Activated T-helper 2 cell treated with anti-CD3 and anti-CD28 coated beads, Interferon-gamma antibody, Interleukin-2, Interleukin-4, amounts not matched to agents 10 μg/mL and 5 μg/mL and 100 μg/mL, durations not matched to agents 14 hours and 24 hours and 36 hours (primary cell): ENCODE measurements at regions not wholly inside any gene's neighbourhood (a gene's known extent, or its start where the extent isn't known, plus 50 kb on each side); places are given as distances from the start of the nearest gene placed in this dataset.

Source experiments
- DNase-seq: peaks from one replicate; pipeline ENCODE4 v3.0.0; 2021; ENCODE audit warnings: low spot score
- H3K27ac Mint-ChIP-seq: one replicate; pipeline ENCODE4 v1.8.0; 2021; ENCODE audit warnings: mixed read lengths
- H3K27me3 Mint-ChIP-seq: one replicate; pipeline ENCODE4 v1.8.0; 2021; ENCODE audit warnings: low read depth, mixed read lengths
- H3K36me3 Mint-ChIP-seq: one replicate; pipeline ENCODE4 v1.8.0; 2021; ENCODE audit warnings: low read depth, mixed read lengths
- H3K4me1 Mint-ChIP-seq: one replicate; pipeline ENCODE4 v1.8.0; 2021; ENCODE audit warnings: low read depth, mixed read lengths
- H3K4me3 Mint-ChIP-seq: one replicate; pipeline ENCODE4 v1.8.0; 2021; ENCODE audit warnings: low read depth, mild to moderate bottlenecking, moderate library complexity, mixed read lengths
- H3K9me3 Mint-ChIP-seq: one replicate; pipeline ENCODE4 v1.8.0; 2021; ENCODE audit warnings: mixed read lengths
- intact Hi-C: fragments of 100-400 bp; cut with micrococcal nuclease; formaldehyde crosslinking; loops from one replicate; pipeline ENCODE4 v1.15.1; 2023

GRCh38 chr20:52291109-52291508 lies 99.5 kb upstream of the ZFP64 start:
- no peak overlapping the region for H3K4me3 Mint-ChIP-seq
- H3K36me3 Mint-ChIP-seq, result no peaks in the 10 kb centered on the region
- H3K27ac Mint-ChIP-seq, result no peak overlapping the region
- H3K9me3 Mint-ChIP-seq, result no peaks in the 10 kb centered on the region
- intact Hi-C loops, result no loop called here
- no peaks in the 10 kb centered on the region for H3K4me1 Mint-ChIP-seq
- DNase-seq, result no peak
- peaks cover 3% of the 10 kb centered on the region for H3K27me3 Mint-ChIP-seq

GRCh38 chr20:52290569-52290968 lies 99.0 kb upstream of the ZFP64 start:
- DNase-seq, result no peak
- H3K27me3 Mint-ChIP-seq, result peaks cover 3% of the 10 kb centered on the region
- H3K9me3 Mint-ChIP-seq, result no peaks in the 10 kb centered on the region
- H3K4me1 Mint-ChIP-seq, result no peaks in the 10 kb centered on the region
- intact Hi-C loops, result no loop called here
- H3K4me3 Mint-ChIP-seq, result no peak overlapping the region
- no peak overlapping the region for H3K27ac Mint-ChIP-seq
- H3K36me3 Mint-ChIP-seq, result no peaks in the 10 kb centered on the region

- no peak overlapping the region for H3K4me3 Mint-ChIP-seq
- H3K9me3 Mint-ChIP-seq, result no peaks in the 10 kb centered on the region
- no peaks in the 10 kb centered on the region for H3K36me3 Mint-ChIP-seq
- H3K27ac Mint-ChIP-seq, result no peak overlapping the region
- no peaks in the 10 kb centered on the region for H3K4me1 Mint-ChIP-seq
- H3K27me3 Mint-ChIP-seq, result peaks cover 3% of the 10 kb centered on the region
- no peak for DNase-seq
- intact Hi-C loops, result no loop called here
Observed at GRCh38 chr20:52289956-52290565, 98.5 kb upstream of the ZFP64 start.

GRCh38 chr20:52280407-52280806 lies 88.8 kb upstream of the ZFP64 start:
- Mint-ChIP-seq H3K36me3 (no peaks in the 10 kb centered on the region), H3K4me1 (no peaks in the 10 kb centered on the region), H3K27ac (no peak overlapping the region), H3K27me3 (peaks cover 20% of the 10 kb centered on the region), H3K9me3 (no peaks in the 10 kb centered on the region), H3K4me3 (no peak overlapping the region)
- intact Hi-C loops, result no loop called here
- DNase-seq, result no peak

GRCh38 chr20:52279706-52280105 lies 88.1 kb upstream of the ZFP64 start:
- intact Hi-C loops, result no loop called here
- Mint-ChIP-seq H3K4me1 (no peaks in the 10 kb centered on the region), H3K27ac (no peak overlapping the region), H3K9me3 (no peaks in the 10 kb centered on the region), H3K4me3 (no peak overlapping the region), H3K36me3 (no peaks in the 10 kb centered on the region), H3K27me3 (peaks cover 20% of the 10 kb centered on the region)
- no peak for DNase-seq

- Mint-ChIP-seq H3K36me3 (no peaks in the 10 kb centered on the region), H3K4me3 (no peak overlapping the region), H3K27me3 (peaks cover 4% of the 10 kb centered on the region), H3K4me1 (no peaks in the 10 kb centered on the region), H3K9me3 (no peaks in the 10 kb centered on the region), H3K27ac (no peak overlapping the region)
- DNase-seq, result no peak
- intact Hi-C loops, result no loop called here
Observed at GRCh38 chr20:52275181-52275691, 83.7 kb upstream of the ZFP64 start.

GRCh38 chr20:52270696-52271095 lies 79.1 kb upstream of the ZFP64 start:
- Mint-ChIP-seq H3K27ac (no peak overlapping the region), H3K4me1 (no peaks in the 10 kb centered on the region), H3K36me3 (no peaks in the 10 kb centered on the region), H3K4me3 (no peak overlapping the region), H3K9me3 (no peaks in the 10 kb centered on the region), H3K27me3 (peaks cover 2% of the 10 kb centered on the region)
- intact Hi-C loops, result no loop called here
- DNase-seq, result no peak

- no peak for DNase-seq
- no peaks in the 10 kb centered on the region for H3K9me3 Mint-ChIP-seq
- no peaks in the 10 kb centered on the region for H3K36me3 Mint-ChIP-seq
- intact Hi-C loops, result no loop called here
- no peak overlapping the region for H3K4me3 Mint-ChIP-seq
- no peak overlapping the region for H3K27ac Mint-ChIP-seq
- peaks cover 5% of the 10 kb centered on the region for H3K27me3 Mint-ChIP-seq
- H3K4me1 Mint-ChIP-seq, result no peaks in the 10 kb centered on the region
Observed at GRCh38 chr20:52270001-52270606, 78.5 kb upstream of the ZFP64 start.

GRCh38 chr20:52269321-52269720 lies 77.7 kb upstream of the ZFP64 start:
- DNase-seq, result no peak
- Mint-ChIP-seq H3K27ac (no peak overlapping the region), H3K27me3 (peaks cover 7% of the 10 kb centered on the region), H3K4me3 (no peak overlapping the region), H3K36me3 (no peaks in the 10 kb centered on the region), H3K9me3 (no peaks in the 10 kb centered on the region), H3K4me1 (no peaks in the 10 kb centered on the region)
- intact Hi-C loops, result no loop called here

- Mint-ChIP-seq H3K27me3 (peaks cover 9% of the 10 kb centered on the region), H3K4me1 (no peaks in the 10 kb centered on the region), H3K36me3 (no peaks in the 10 kb centered on the region), H3K27ac (no peak overlapping the region), H3K9me3 (no peaks in the 10 kb centered on the region), H3K4me3 (no peak overlapping the region)
- intact Hi-C loops, result no loop called here
- no peak for DNase-seq
Observed at GRCh38 chr20:52268184-52268749, 76.7 kb upstream of the ZFP64 start.

GRCh38 chr20:52267418-52267817 lies 75.8 kb upstream of the ZFP64 start:
- no peak overlapping the region for H3K27ac Mint-ChIP-seq
- H3K4me1 Mint-ChIP-seq, result no peaks in the 10 kb centered on the region
- no peak overlapping the region for H3K4me3 Mint-ChIP-seq
- peaks cover 13% of the 10 kb centered on the region for H3K27me3 Mint-ChIP-seq
- no peak for DNase-seq
- intact Hi-C loops, result no loop called here
- H3K36me3 Mint-ChIP-seq, result no peaks in the 10 kb centered on the region
- no peaks in the 10 kb centered on the region for H3K9me3 Mint-ChIP-seq

GRCh38 chr20:52263757-52264156 lies 72.2 kb upstream of the ZFP64 start:
- peaks cover 16% of the 10 kb centered on the region for H3K27me3 Mint-ChIP-seq
- intact Hi-C loops, result no loop called here

GRCh38 chr20:52261792-52262191 lies 70.2 kb upstream of the ZFP64 start:
- intact Hi-C loops, result no loop called here

More at GRCh38 chr20:52263757-52264156, 72.2 kb upstream of the ZFP64 start:
- Mint-ChIP-seq H3K4me1 (no peaks in the 10 kb centered on the region), H3K9me3 (peaks cover under 1% of the 10 kb centered on the region), H3K27ac (no peak overlapping the region), H3K36me3 (no peaks in the 10 kb centered on the region), H3K4me3 (no peak overlapping the region)
- no peak for DNase-seq

More at GRCh38 chr20:52261792-52262191, 70.2 kb upstream of the ZFP64 start:
- Mint-ChIP-seq H3K4me3 (no peak overlapping the region), H3K4me1 (no peaks in the 10 kb centered on the region), H3K36me3 (no peaks in the 10 kb centered on the region), H3K9me3 (peaks cover 4% of the 10 kb centered on the region), H3K27ac (no peak overlapping the region), H3K27me3 (peaks cover 16% of the 10 kb centered on the region)
- DNase-seq, result no peak
